ENCODE measurements at regions not wholly inside any gene's neighbourhood (a gene's known extent, or its start where the extent isn't known, plus 50 kb on each side); places are given as distances from the start of the nearest gene placed in this dataset.

DNA sequence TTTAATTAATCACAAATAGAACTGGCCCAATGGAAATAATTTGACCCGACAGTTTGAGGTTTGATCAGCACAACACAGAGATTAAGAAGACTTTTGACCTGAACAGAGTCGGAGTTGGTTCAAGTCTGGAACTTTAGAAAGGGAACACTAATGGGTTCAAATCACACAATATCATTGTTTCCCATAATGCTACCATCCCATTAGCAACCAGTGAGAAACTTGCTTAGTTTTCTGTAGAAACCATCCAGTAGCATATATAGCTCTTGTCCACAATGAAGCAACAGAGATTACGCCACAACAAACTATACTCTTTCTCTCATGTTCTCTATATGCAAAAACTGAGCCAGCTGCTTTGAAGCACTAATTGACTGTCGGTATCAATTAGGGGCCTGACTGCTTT is 376.9 kb upstream of the SPRY2 start:
- in situ Hi-C loops (cut with MboI; ENCODE audit: low sequenced_read_pairs), result no loop called here
- no peaks in the 10 kb centered on the region for H3K36me3 ChIP-seq (ENCODE audit: control insufficient read depth, insufficient read depth, low read length)
- H2AK9ac ChIP-seq (replicated peaks; ENCODE audit: low read depth, low read length, poor library complexity), result no peak overlapping the region
- H4K91ac ChIP-seq (ENCODE audit: insufficient read depth, low read depth, low read length), result no peak overlapping the region
- H3K27me3 ChIP-seq (ENCODE audit: control insufficient read depth, insufficient read depth, low read length), result no peaks in the 10 kb centered on the region
- no peak overlapping the region for H3K4me3 ChIP-seq (ENCODE audit: insufficient read depth, low read depth, low read length)
- no peaks in the 10 kb centered on the region for H3K79me1 ChIP-seq (ENCODE audit: low read depth in 1 of 2, low read length in 2 of 2)
- H4K8ac ChIP-seq (ENCODE audit: low read depth in 2 of 2, low read length in 2 of 2), result no peak overlapping the region
- ATAC-seq (ENCODE audit: low read depth), result no peak
- ChIA-PET CTCF (no interaction called here), POLR2A (ENCODE audit: unreplicated experiment) (no interaction called here)
- H3K9me3 ChIP-seq (ENCODE audit: control insufficient read depth, insufficient read depth, low read length), result peaks cover 3% of the 10 kb centered on the region; the same call in 1 of the 2 replicates
- no peaks in the 10 kb centered on the region for H3K4me1 ChIP-seq (ENCODE audit: control insufficient read depth, insufficient read depth, low read length)
- no peak overlapping the region for H3K4me2 ChIP-seq (ENCODE audit: low read depth, low read length)
- H3K18ac ChIP-seq (ENCODE audit: low read depth, low read length), result no peak overlapping the region
- no peak overlapping the region for H3K14ac ChIP-seq (replicated peaks; ENCODE audit: low read depth, low read length)
- intact Hi-C loops (cut with micrococcal nuclease), result no loop called here
- TF ChIP-seq BHLHE40 (IDR thresholded peaks at IDR 0.05; ENCODE audit: low read depth, low read length) (no peak), CHD1 (IDR thresholded peaks at IDR 0.05; ENCODE audit: low read depth, low read length) (no peak), RFX5 (IDR thresholded peaks at IDR 0.05; ENCODE audit: low read depth, low read length) (no peak), POLR2A (IDR thresholded peaks at IDR 0.05; ENCODE audit: low read depth, low read length) (no peak), CEBPB (IDR thresholded peaks at IDR 0.05; ENCODE audit: low read depth, low read length) (no peak), MAFK (IDR thresholded peaks at IDR 0.05; ENCODE audit: low read depth, low read length) (no peak), RCOR1 (IDR thresholded peaks at IDR 0.05; ENCODE audit: insufficient replicate concordance, low read length) (no peak), RAD21 (IDR thresholded peaks at IDR 0.05; ENCODE audit: low read length) (no peak), MAZ (IDR thresholded peaks at IDR 0.05; ENCODE audit: borderline replicate concordance, low read depth, low read length) (no peak), SMC3 (IDR thresholded peaks at IDR 0.05; ENCODE audit: low read depth, low read length) (no peak), MXI1 (IDR thresholded peaks at IDR 0.05; ENCODE audit: borderline replicate concordance, low read depth, low read length) (no peak), FOS (IDR thresholded peaks at IDR 0.05; ENCODE audit: low read depth, low read length) (no peak), NFE2L2 (IDR thresholded peaks at IDR 0.05; ENCODE audit: low read depth, low read length) (no peak)
- TF ChIP-seq, protein P1, sequence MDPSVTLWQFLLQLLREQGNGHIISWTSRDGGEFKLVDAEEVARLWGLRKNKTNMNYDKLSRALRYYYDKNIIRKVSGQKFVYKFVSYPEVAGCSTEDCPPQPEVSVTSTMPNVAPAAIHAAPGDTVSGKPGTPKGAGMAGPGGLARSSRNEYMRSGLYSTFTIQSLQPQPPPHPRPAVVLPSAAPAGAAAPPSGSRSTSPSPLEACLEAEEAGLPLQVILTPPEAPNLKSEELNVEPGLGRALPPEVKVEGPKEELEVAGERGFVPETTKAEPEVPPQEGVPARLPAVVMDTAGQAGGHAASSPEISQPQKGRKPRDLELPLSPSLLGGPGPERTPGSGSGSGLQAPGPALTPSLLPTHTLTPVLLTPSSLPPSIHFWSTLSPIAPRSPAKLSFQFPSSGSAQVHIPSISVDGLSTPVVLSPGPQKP (IDR thresholded peaks at IDR 0.05; ENCODE audit: borderline replicate concordance, low read depth, low read length), result no peak
- TF ChIP-seq, protein P2, sequence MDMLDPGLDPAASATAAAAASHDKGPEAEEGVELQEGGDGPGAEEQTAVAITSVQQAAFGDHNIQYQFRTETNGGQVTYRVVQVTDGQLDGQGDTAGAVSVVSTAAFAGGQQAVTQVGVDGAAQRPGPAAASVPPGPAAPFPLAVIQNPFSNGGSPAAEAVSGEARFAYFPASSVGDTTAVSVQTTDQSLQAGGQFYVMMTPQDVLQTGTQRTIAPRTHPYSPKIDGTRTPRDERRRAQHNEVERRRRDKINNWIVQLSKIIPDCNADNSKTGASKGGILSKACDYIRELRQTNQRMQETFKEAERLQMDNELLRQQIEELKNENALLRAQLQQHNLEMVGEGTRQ (IDR thresholded peaks at IDR 0.05; ENCODE audit: low read depth, low read length), result no peak
- TF ChIP-seq, protein P3, sequence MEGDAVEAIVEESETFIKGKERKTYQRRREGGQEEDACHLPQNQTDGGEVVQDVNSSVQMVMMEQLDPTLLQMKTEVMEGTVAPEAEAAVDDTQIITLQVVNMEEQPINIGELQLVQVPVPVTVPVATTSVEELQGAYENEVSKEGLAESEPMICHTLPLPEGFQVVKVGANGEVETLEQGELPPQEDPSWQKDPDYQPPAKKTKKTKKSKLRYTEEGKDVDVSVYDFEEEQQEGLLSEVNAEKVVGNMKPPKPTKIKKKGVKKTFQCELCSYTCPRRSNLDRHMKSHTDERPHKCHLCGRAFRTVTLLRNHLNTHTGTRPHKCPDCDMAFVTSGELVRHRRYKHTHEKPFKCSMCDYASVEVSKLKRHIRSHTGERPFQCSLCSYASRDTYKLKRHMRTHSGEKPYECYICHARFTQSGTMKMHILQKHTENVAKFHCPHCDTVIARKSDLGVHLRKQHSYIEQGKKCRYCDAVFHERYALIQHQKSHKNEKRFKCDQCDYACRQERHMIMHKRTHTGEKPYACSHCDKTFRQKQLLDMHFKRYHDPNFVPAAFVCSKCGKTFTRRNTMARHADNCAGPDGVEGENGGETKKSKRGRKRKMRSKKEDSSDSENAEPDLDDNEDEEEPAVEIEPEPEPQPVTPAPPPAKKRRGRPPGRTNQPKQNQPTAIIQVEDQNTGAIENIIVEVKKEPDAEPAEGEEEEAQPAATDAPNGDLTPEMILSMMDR (conservative IDR thresholded peaks at IDR 0.05; ENCODE audit: low read depth, low read length), result no peak
- no peak overlapping the region for H3K23ac ChIP-seq (ENCODE audit: low read depth, low read length)
- H4K5ac ChIP-seq (ENCODE audit: low read depth, low read length), result no peak overlapping the region
- H2BK20ac ChIP-seq (ENCODE audit: low read depth, low read length), result no peak overlapping the region
- no peak overlapping the region for H2AK5ac ChIP-seq (ENCODE audit: low read depth, low read length)
- H3K56ac ChIP-seq (ENCODE audit: extremely low read depth, insufficient read depth, low read length), result no peak overlapping the region
- H2BK15ac ChIP-seq (ENCODE audit: low read depth, low read length), result no peak overlapping the region
- no peak overlapping the region for H2BK120ac ChIP-seq (ENCODE audit: low read depth, low read length)
- WGBS, 2 experiments (ENCODE audit: extremely low coverage in 2 of 2, insufficient read length in 1 of 2), result 67% methylated on average over 1 of the region's 4 CpGs; no CpG with 5 or more reads in 1 of the 2 experiments
- H3K9me1 ChIP-seq (ENCODE audit: insufficient read depth, low read length), result no peaks in the 10 kb centered on the region
- no peak overlapping the region for H2BK5ac ChIP-seq (ENCODE audit: low read depth, low read length, poor library complexity, severe bottlenecking)
- H2AFZ ChIP-seq (replicated peaks; ENCODE audit: low read length, poor library complexity), result no peak overlapping the region
- no TSS peak for BruUV-seq (replicated peaks)
- H3K4ac ChIP-seq (ENCODE audit: low read depth, low read length), result no peak overlapping the region
- no peaks in the 10 kb centered on the region for H4K20me1 ChIP-seq (ENCODE audit: insufficient read depth, low read length)
- dilution Hi-C loops (cut with HindIII; ENCODE audit: low sequenced_read_pairs, unreplicated experiment), result no loop called here
- no peak overlapping the region for H3K27ac ChIP-seq (ENCODE audit: insufficient read depth, low read length)
- DNase-seq, result no peak
- no peak overlapping the region for H3K9ac ChIP-seq (ENCODE audit: low read depth, low read length)

Measured in IMR-90 (cell line).